Ishikawa (cell line): ENCODE measurements at regions not wholly inside any gene's neighbourhood (a gene's known extent, or its start where the extent isn't known, plus 50 kb on each side); places are given as distances from the start of the nearest gene placed in this dataset.

Source experiments
- CEBPB ChIP-seq: IDR thresholded peaks from 2 replicates; pipeline ENCODE4 v1.6.1; 2012
- CREB1 ChIP-seq: IDR thresholded peaks from 2 replicates; pipeline ENCODE4 v1.6.1; 2012; ENCODE audit warnings: low read depth
- EGR1 ChIP-seq: IDR thresholded peaks from 2 replicates; pipeline ENCODE4 v1.6.1; 2012
- EP300 ChIP-seq: IDR thresholded peaks from 2 replicates; pipeline ENCODE4 v1.6.1; 2012; ENCODE audit warnings: borderline replicate concordance
- FOXM1 ChIP-seq: IDR thresholded peaks from 2 replicates; pipeline ENCODE4 v1.6.1; 2012; ENCODE audit warnings: low read depth, borderline replicate concordance
- NFIC ChIP-seq: IDR thresholded peaks from 2 replicates; pipeline ENCODE4 v1.6.1; 2012
- RAD21 ChIP-seq: IDR thresholded peaks from 2 replicates; pipeline ENCODE4 v1.6.1; 2012; ENCODE audit warnings: low read depth
- TAF1 ChIP-seq: IDR thresholded peaks from 2 replicates; pipeline ENCODE4 v1.6.1; 2012; ENCODE audit warnings: low read depth, mild to moderate bottlenecking
- TCF12 ChIP-seq: IDR thresholded peaks from 2 replicates; pipeline ENCODE4 v1.6.1; 2012; ENCODE audit warnings: low read depth
- TEAD4 ChIP-seq: IDR thresholded peaks from 2 replicates; pipeline ENCODE4 v1.6.1; 2012
- YY1 ChIP-seq: IDR thresholded peaks from 2 replicates; pipeline ENCODE4 v1.6.1; 2012; ENCODE audit warnings: low read depth
- ZBTB7A ChIP-seq: IDR thresholded peaks from 2 replicates; pipeline ENCODE4 v1.6.1; 2012; ENCODE audit warnings: low read depth
- TF ChIP-seq, protein P1 (sequence below): IDR thresholded peaks from 2 replicates; pipeline ENCODE4 v1.6.1; 2012
- TF ChIP-seq, protein P2 (sequence below): IDR thresholded peaks from 2 replicates; pipeline ENCODE4 v1.6.1; 2012
- TF ChIP-seq, protein P3 (sequence below): IDR thresholded peaks from 2 replicates; pipeline ENCODE4 v1.6.1; 2012; ENCODE audit warnings: low read depth, mild to moderate bottlenecking

DNA sequence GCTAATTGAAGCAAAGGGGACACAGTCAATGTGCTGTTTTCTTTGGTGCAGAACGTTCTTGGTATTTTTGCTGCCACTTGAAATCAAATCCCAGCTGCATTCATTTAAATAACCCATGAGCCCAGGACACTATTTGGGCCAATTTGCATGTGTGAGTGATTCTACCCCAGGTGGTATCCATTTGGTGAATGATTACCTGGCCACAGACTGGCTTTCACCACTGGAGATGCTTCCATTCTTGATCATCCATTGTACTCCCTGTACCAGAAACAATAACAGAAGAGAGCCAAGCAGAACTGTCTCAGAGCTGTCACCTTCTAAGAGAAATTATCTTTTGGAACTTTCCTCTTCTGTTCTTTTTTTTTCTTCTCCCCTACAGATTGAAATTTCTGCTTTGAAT is 139.7 kb upstream of the RARB start:
- TF ChIP-seq TCF12 (no peak), RAD21 (no peak), CREB1 (no peak), CEBPB (no peak), EP300 (no peak), ZBTB7A (no peak), TEAD4 (no peak), EGR1 (no peak), YY1 (no peak), NFIC (no peak), FOXM1 (no peak), TAF1 (no peak)
- TF ChIP-seq, protein P1, sequence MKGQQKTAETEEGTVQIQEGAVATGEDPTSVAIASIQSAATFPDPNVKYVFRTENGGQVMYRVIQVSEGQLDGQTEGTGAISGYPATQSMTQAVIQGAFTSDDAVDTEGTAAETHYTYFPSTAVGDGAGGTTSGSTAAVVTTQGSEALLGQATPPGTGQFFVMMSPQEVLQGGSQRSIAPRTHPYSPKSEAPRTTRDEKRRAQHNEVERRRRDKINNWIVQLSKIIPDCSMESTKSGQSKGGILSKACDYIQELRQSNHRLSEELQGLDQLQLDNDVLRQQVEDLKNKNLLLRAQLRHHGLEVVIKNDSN = no peak
- TF ChIP-seq, protein P2, sequence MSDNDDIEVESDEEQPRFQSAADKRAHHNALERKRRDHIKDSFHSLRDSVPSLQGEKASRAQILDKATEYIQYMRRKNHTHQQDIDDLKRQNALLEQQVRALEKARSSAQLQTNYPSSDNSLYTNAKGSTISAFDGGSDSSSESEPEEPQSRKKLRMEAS = no peak
- TF ChIP-seq, protein P3, sequence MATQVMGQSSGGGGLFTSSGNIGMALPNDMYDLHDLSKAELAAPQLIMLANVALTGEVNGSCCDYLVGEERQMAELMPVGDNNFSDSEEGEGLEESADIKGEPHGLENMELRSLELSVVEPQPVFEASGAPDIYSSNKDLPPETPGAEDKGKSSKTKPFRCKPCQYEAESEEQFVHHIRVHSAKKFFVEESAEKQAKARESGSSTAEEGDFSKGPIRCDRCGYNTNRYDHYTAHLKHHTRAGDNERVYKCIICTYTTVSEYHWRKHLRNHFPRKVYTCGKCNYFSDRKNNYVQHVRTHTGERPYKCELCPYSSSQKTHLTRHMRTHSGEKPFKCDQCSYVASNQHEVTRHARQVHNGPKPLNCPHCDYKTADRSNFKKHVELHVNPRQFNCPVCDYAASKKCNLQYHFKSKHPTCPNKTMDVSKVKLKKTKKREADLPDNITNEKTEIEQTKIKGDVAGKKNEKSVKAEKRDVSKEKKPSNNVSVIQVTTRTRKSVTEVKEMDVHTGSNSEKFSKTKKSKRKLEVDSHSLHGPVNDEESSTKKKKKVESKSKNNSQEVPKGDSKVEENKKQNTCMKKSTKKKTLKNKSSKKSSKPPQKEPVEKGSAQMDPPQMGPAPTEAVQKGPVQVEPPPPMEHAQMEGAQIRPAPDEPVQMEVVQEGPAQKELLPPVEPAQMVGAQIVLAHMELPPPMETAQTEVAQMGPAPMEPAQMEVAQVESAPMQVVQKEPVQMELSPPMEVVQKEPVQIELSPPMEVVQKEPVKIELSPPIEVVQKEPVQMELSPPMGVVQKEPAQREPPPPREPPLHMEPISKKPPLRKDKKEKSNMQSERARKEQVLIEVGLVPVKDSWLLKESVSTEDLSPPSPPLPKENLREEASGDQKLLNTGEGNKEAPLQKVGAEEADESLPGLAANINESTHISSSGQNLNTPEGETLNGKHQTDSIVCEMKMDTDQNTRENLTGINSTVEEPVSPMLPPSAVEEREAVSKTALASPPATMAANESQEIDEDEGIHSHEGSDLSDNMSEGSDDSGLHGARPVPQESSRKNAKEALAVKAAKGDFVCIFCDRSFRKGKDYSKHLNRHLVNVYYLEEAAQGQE = no peak

DNA sequence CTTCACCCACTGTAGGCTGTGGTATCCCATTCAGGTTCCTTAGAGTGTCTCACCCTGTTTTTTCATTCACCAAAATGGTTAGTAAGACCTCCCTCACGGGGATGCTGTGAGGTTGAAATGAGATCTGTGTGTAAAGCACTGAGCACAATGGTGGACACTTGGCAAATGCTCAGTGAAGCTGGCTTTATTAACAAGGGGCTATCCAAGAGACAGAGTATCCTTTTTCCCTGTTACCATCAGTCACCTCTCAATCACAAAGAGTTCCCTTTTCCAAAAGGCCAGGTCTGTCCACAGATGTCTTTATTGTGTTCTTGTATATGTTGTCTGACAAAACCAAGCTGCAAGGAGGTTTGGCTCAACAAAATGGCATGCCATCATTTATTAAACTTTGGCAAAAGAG is 138.9 kb upstream of the RARB start:
- no peak for TF ChIP-seq TCF12
- no peak for TF ChIP-seq YY1
- TF ChIP-seq CEBPB = no peak
- TF ChIP-seq CREB1 = no peak
- no peak for TF ChIP-seq ZBTB7A
- no peak for TF ChIP-seq EP300
- TF ChIP-seq, protein P3 = no peak
- TF ChIP-seq TEAD4 = no peak
- TF ChIP-seq, protein P1 = no peak
- TF ChIP-seq TAF1 = no peak
- TF ChIP-seq RAD21 = no peak
- no peak for TF ChIP-seq FOXM1

DNA sequence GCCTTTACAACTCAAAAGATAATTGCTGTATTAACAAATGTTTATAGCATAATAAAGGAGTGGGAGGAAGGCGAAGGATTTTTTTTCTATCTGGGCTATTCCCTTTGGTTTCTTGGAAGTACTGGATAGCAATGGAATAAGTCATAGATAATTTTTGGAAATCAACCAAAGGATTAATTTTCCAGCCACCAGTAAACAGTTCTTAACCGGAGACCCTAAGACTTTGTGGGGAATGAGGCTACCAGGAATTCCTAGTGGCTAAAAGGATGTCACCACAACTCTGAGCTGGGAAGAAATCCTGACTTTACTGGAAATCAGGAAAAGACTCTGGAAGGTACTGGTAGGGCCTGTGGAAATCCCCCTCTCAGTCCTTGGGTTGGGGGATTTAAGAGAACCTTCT is 138.4 kb upstream of the RARB start:
- TF ChIP-seq RAD21 (no peak), YY1 (no peak)

DNA sequence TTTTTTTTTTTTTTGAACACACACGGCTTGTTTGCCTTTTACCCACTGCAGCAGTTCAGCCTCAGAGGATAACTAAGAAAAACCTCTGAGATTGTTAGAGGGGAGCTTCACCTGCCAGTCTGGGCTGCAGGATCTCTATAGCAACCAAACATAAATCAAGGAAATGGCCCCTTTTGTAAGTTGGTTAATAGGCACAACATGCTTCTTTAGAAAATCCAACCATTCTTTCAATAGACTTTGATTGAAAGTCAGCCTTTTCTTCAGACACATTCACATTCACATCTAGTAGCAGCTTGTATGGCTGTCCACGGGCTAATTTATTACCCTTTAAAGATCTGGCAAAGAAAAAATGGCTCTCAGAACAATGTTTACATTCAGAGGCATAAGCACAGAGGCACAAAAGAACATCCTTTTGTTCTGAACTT is 136.6 kb upstream of the RARB start:
- TF ChIP-seq CREB1 (no peak), TCF12 (no peak), EP300 (no peak), TAF1 (no peak), RAD21 (no peak), TEAD4 (no peak), ZBTB7A (no peak), FOXM1 (no peak), CEBPB (no peak), EGR1 (no peak)
- TF ChIP-seq, protein P3 = no peak
- TF ChIP-seq, protein P1 = no peak

DNA sequence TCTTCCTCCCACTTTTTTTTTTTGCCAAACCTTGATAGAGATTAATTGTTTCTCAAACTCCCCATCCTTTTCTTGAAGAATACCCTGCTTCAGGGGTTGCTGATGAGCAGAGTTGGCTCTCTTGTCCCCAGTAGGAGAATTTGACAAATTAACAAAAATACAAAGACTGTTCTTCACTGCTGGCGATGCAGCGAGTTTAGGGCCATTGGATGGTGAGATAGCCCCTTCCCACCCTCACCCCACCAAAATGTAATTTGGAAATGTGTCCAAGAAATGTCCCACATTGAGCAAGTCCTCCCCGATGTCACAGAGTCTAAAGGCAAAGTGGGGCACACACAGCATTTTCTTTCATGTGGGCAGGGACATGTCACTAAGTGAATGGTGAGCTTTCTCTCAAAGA is 136.0 kb upstream of the RARB start:
- TF ChIP-seq NFIC (no peak), TCF12 (no peak), TEAD4 (no peak), ZBTB7A (no peak), RAD21 (no peak), EGR1 (no peak), CEBPB (no peak), CREB1 (no peak)
- TF ChIP-seq, protein P1 = no peak
